HEK293 (cell line): ENCODE measurements at regions not wholly inside any gene's neighbourhood (a gene's known extent, or its start where the extent isn't known, plus 50 kb on each side); places are given as distances from the start of the nearest gene placed in this dataset.

Experiments
- CTCF ChIA-PET: fragments of 350-600 bp; formaldehyde crosslinking; extraction: SDS; loops from one replicate; lab custom pipeline; 2021; ENCODE audit warnings: antibody characterized with exemption; lab: Yijun Ruan, JAX
- POLR2A ChIA-PET: fragments of 300-600 bp; formaldehyde crosslinking; extraction: SDS; loops from one replicate; lab custom pipeline; 2020; ENCODE audit warnings: antibody characterized with exemption, inconsistent platforms; lab: Yijun Ruan, JAX
- H3K27ac ChIP-seq: fragments of 200-500 bp; sonication (Bioruptor generic); 2 replicates; pipeline ENCODE4 v1.5.1; 2014; ENCODE audit warnings: low read depth, low read length, control low read depth, inconsistent platforms; ENCODE audit errors: extremely low read depth
- H3K36me3 ChIP-seq, 2 experiments: fragments of 200-500 bp in 1 of 2; sonication (Bioruptor generic) in 1 of 2; 1 replicate in 1 of 2; 2 replicates in 1 of 2; pipeline ENCODE4 v1.5.1; 2014 to 2017; ENCODE audit warnings: inconsistent platforms in 2 of 2, low read length in 2 of 2; ENCODE audit not compliant: control insufficient read depth in 2 of 2, insufficient read depth in 1 of 2
- H3K4me1 ChIP-seq: fragments of 200-500 bp; sonication (Bioruptor generic); 2 replicates; pipeline ENCODE4 v1.5.1; 2014; ENCODE audit warnings: mild to moderate bottlenecking, low read length, inconsistent platforms; ENCODE audit not compliant: control insufficient read depth, insufficient read depth
- H3K4me3 ChIP-seq: 2 replicates; pipeline ENCODE4 v1.5.1; 2011; ENCODE audit warnings: low read depth, mild to moderate bottlenecking, control low read depth, low read length, moderate library complexity
- H3K9me3 ChIP-seq: fragments of 200-500 bp; sonication (Bioruptor generic); 2 replicates; pipeline ENCODE4 v1.5.1; 2014; ENCODE audit warnings: low read depth, low read length, inconsistent platforms; ENCODE audit not compliant: control insufficient read depth, insufficient read depth
- KLF16 ChIP-seq: fragments of 450-650 bp; formaldehyde crosslinking; IDR thresholded peaks from 2 replicates; pipeline ENCODE4 v1.5.1; 2017; ENCODE audit warnings: missing biosample characterization, missing genetic modification characterization
- MZF1 ChIP-seq: fragments of 450-650 bp; formaldehyde crosslinking; IDR thresholded peaks from 2 replicates; pipeline ENCODE4 v1.5.1; 2017; ENCODE audit warnings: missing biosample characterization, missing genetic modification characterization, borderline replicate concordance
- PRDM6 ChIP-seq: fragments of 450-650 bp; formaldehyde crosslinking; IDR thresholded peaks from 2 replicates; pipeline ENCODE4 v1.5.1; 2017; ENCODE audit warnings: missing biosample characterization, missing genetic modification characterization
- TRIM28 ChIP-seq: IDR thresholded peaks from 2 replicates; pipeline ENCODE4 v1.6.1; 2011; ENCODE audit warnings: low read length, control low read depth, borderline replicate concordance
- ZBTB20 ChIP-seq: fragments of 450-650 bp; formaldehyde crosslinking; IDR thresholded peaks from 2 replicates; pipeline ENCODE4 v1.5.1; 2016; ENCODE audit warnings: missing biosample characterization, missing genetic modification characterization
- ZNF121 ChIP-seq: fragments of 450-650 bp; formaldehyde crosslinking; IDR thresholded peaks from 2 replicates; pipeline ENCODE4 v1.5.1; 2016; ENCODE audit warnings: missing biosample characterization, missing genetic modification characterization
- ZNF133 ChIP-seq: fragments of 450-650 bp; formaldehyde crosslinking; IDR thresholded peaks from 2 replicates; pipeline ENCODE4 v1.5.1; 2016; ENCODE audit warnings: missing biosample characterization, missing genetic modification characterization
- ZNF341 ChIP-seq: fragments of 450-650 bp; formaldehyde crosslinking; IDR thresholded peaks from 2 replicates; pipeline ENCODE4; 2016; ENCODE audit warnings: low read depth, missing biosample characterization, missing genetic modification characterization
- ZNF350 ChIP-seq: fragments of 450-650 bp; formaldehyde crosslinking; IDR thresholded peaks from 2 replicates; pipeline ENCODE4 v1.5.0; 2017; ENCODE audit warnings: missing biosample characterization, mild to moderate bottlenecking, missing genetic modification characterization
- ZNF366 ChIP-seq: fragments of 450-650 bp; formaldehyde crosslinking; conservative IDR thresholded peaks from 2 replicates; pipeline ENCODE4 v1.5.1; 2016; ENCODE audit warnings: missing biosample characterization, missing genetic modification characterization
- ZNF391 ChIP-seq: fragments of 450-650 bp; formaldehyde crosslinking; IDR thresholded peaks from 2 replicates; pipeline ENCODE4 v1.5.1; 2016; ENCODE audit warnings: low read depth, missing biosample characterization, missing genetic modification characterization, borderline replicate concordance
- ZNF580 ChIP-seq: fragments of 450-650 bp; formaldehyde crosslinking; IDR thresholded peaks from 2 replicates; pipeline ENCODE4 v1.5.1; 2016; ENCODE audit warnings: missing biosample characterization, missing genetic modification characterization
- ZNF600 ChIP-seq: fragments of 450-650 bp; formaldehyde crosslinking; IDR thresholded peaks from 2 replicates; pipeline ENCODE4 v1.5.1; 2016; ENCODE audit warnings: missing biosample characterization, missing genetic modification characterization
- ZNF621 ChIP-seq: fragments of 450-650 bp; formaldehyde crosslinking; IDR thresholded peaks from 2 replicates; pipeline ENCODE4 v1.5.1; 2017; ENCODE audit warnings: missing biosample characterization, missing genetic modification characterization
- ZNF785 ChIP-seq: fragments of 450-650 bp; formaldehyde crosslinking; IDR thresholded peaks from 2 replicates; pipeline ENCODE4 v1.5.1; 2016; ENCODE audit warnings: missing biosample characterization, missing genetic modification characterization
- ZNF837 ChIP-seq: fragments of 450-650 bp; formaldehyde crosslinking; IDR thresholded peaks from 2 replicates; pipeline ENCODE4 v1.5.1; 2016; ENCODE audit warnings: missing biosample characterization, missing genetic modification characterization
- TF ChIP-seq, protein P1 (sequence below): fragments of 450-650 bp; formaldehyde crosslinking; IDR thresholded peaks from 2 replicates; pipeline ENCODE4 v1.5.1; 2017; ENCODE audit warnings: missing biosample characterization, missing genetic modification characterization
- TF ChIP-seq, protein P2 (sequence below): fragments of 450-650 bp; formaldehyde crosslinking; IDR thresholded peaks from 2 replicates; pipeline ENCODE4 v1.5.1; 2016; ENCODE audit warnings: missing biosample characterization, missing genetic modification characterization
- TF ChIP-seq, protein P3 (sequence below): fragments of 450-650 bp; formaldehyde crosslinking; IDR thresholded peaks from 2 replicates; pipeline ENCODE4 v1.5.1; 2016; ENCODE audit warnings: missing biosample characterization, missing genetic modification characterization

GRCh38 chr5:116914869-116915504 is 340.4 kb upstream of the SEMA6A start:
- CTCF ChIA-PET = no interaction called here

GRCh38 chr5:116912221-116912620 is 337.6 kb upstream of the SEMA6A start:
- ChIA-PET POLR2A (no interaction called here), CTCF (no interaction called here)
- H3K9me3 ChIP-seq = no peaks in the 10 kb centered on the region; the same call in 1 of the 2 replicates
- no peak overlapping the region for H3K27ac ChIP-seq
- TF ChIP-seq ZNF621 (tag by site-specific recombination) = no peak
- H3K4me3 ChIP-seq = no peak overlapping the region
- no peaks in the 10 kb centered on the region for H3K4me1 ChIP-seq
- no peaks in the 10 kb centered on the region for H3K36me3 ChIP-seq

More at GRCh38 chr5:116914869-116915504, 340.4 kb upstream of the SEMA6A start:
- no peaks in the 10 kb centered on the region for H3K4me1 ChIP-seq
- POLR2A ChIA-PET = no interaction called here
- H3K9me3 ChIP-seq = no peaks in the 10 kb centered on the region; the same call in 1 of the 2 replicates
- no peaks in the 10 kb centered on the region for H3K36me3 ChIP-seq
- H3K4me3 ChIP-seq = no peak overlapping the region
- TF ChIP-seq ZNF350 (no peak), ZNF121 (no peak), ZNF366 (tag by site-specific recombination) (no peak), ZNF391 (tag by site-specific recombination) (no peak)
- TF ChIP-seq, protein P1, sequence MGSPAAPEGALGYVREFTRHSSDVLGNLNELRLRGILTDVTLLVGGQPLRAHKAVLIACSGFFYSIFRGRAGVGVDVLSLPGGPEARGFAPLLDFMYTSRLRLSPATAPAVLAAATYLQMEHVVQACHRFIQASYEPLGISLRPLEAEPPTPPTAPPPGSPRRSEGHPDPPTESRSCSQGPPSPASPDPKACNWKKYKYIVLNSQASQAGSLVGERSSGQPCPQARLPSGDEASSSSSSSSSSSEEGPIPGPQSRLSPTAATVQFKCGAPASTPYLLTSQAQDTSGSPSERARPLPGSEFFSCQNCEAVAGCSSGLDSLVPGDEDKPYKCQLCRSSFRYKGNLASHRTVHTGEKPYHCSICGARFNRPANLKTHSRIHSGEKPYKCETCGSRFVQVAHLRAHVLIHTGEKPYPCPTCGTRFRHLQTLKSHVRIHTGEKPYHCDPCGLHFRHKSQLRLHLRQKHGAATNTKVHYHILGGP = no peak
- H3K27ac ChIP-seq = no peak overlapping the region

- Histone ChIP-seq H3K36me3 (no peaks in the 10 kb centered on the region), H3K27ac (no peak overlapping the region), H3K4me1 (no peaks in the 10 kb centered on the region), H3K9me3 (no peaks in the 10 kb centered on the region; the same call in 1 of the 2 replicates), H3K4me3 (no peak overlapping the region)
- no peak for TF ChIP-seq ZBTB20
- no peak for TF ChIP-seq ZNF350
- TF ChIP-seq ZNF341 (tag by site-specific recombination) = no peak
- TF ChIP-seq, protein P2, sequence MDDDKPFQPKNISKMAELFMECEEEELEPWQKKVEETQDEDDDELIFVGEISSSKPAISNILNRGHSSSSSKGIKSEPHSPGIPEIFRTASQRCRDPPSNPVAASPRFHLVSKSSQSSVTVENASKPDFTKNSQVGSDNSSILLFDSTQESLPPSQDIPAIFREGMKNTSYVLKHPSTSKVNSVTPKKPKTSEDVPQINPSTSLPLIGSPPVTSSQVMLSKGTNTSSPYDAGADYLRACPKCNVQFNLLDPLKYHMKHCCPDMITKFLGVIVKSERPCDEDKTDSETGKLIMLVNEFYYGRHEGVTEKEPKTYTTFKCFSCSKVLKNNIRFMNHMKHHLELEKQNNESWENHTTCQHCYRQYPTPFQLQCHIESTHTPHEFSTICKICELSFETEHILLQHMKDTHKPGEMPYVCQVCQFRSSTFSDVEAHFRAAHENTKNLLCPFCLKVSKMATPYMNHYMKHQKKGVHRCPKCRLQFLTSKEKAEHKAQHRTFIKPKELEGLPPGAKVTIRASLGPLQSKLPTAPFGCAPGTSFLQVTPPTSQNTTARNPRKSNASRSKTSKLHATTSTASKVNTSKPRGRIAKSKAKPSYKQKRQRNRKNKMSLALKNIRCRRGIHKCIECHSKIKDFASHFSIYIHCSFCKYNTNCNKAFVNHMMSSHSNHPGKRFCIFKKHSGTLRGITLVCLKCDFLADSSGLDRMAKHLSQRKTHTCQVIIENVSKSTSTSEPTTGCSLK = no peak
- CTCF ChIA-PET = no interaction called here
- POLR2A ChIA-PET = no interaction called here
Observed at GRCh38 chr5:116911074-116911473, 336.5 kb upstream of the SEMA6A start.

GRCh38 chr5:116908537-116908936 is 333.9 kb upstream of the SEMA6A start:
- ChIA-PET POLR2A (no interaction called here), CTCF (no interaction called here)
- no peak overlapping the region for H3K27ac ChIP-seq
- H3K36me3 ChIP-seq = no peaks in the 10 kb centered on the region
- H3K4me1 ChIP-seq = no peaks in the 10 kb centered on the region
- no peaks in the 10 kb centered on the region; the same call in 1 of the 2 replicates for H3K9me3 ChIP-seq
- H3K4me3 ChIP-seq = no peak overlapping the region
- TF ChIP-seq ZNF133 (no peak), MZF1 (no peak), TRIM28 (no peak), PRDM6 (tag by site-specific recombination) (no peak), ZNF837 (no peak), ZNF600 (tag by site-specific recombination) (no peak), ZNF580 (tag by site-specific recombination) (no peak), KLF16 (tag by site-specific recombination) (no peak), ZNF785 (tag by site-specific recombination) (no peak), ZNF341 (tag by site-specific recombination) (no peak)
- TF ChIP-seq, protein P3, sequence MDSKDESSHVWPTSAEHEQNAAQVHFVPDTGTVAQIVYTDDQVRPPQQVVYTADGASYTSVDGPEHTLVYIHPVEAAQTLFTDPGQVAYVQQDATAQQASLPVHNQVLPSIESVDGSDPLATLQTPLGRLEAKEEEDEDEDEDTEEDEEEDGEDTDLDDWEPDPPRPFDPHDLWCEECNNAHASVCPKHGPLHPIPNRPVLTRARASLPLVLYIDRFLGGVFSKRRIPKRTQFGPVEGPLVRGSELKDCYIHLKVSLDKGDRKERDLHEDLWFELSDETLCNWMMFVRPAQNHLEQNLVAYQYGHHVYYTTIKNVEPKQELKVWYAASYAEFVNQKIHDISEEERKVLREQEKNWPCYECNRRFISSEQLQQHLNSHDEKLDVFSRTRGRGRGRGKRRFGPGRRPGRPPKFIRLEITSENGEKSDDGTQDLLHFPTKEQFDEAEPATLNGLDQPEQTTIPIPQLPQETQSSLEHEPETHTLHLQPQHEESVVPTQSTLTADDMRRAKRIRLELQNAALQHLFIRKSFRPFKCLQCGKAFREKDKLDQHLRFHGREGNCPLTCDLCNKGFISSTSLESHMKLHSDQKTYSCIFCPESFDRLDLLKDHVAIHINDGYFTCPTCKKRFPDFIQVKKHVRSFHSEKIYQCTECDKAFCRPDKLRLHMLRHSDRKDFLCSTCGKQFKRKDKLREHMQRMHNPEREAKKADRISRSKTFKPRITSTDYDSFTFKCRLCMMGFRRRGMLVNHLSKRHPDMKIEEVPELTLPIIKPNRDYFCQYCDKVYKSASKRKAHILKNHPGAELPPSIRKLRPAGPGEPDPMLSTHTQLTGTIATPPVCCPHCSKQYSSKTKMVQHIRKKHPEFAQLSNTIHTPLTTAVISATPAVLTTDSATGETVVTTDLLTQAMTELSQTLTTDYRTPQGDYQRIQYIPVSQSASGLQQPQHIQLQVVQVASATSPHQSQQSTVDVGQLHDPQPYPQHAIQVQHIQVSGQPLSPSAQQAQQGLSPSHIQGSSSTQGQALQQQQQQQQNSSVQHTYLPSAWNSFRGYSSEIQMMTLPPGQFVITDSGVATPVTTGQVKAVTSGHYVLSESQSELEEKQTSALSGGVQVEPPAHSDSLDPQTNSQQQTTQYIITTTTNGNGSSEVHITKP (tag by site-specific recombination) = no peak
